GM19467 (cell line): ENCODE measurements at regions not wholly inside any gene's neighbourhood (a gene's known extent, or its start where the extent isn't known, plus 50 kb on each side); places are given as distances from the start of the nearest gene placed in this dataset.
A peak's percentile ranks its signal among the peaks of the same experiment; 100 is the strongest.

Experiments used
- ATAC-seq: cut with Tn5 transposase; IDR thresholded peaks from one replicate; pipeline ENCODE4 v1.9.1; 2021; ENCODE audit warnings: mild to moderate bottlenecking, moderate library complexity; ENCODE audit not compliant: unreplicated experiment

DNA sequence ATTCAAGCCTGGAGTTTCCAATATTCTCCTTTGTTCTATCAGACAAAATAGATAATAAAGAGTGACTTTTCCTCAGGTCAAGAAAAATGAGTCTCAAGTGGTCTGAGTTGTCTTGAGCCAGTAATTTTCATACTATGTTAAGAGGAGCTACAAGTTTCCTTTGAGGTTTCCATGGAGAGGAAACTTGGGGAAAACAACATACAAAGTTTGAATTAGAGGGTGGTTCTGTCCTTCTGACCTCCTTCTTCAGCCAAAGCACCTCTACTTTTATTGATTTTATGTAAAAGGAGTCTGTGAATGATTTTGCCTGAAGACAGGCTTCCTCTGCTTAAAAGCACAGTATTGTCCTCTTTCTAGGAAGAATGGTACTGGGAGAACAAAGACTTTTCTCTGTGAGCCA lies 497.2 kb upstream of the PKN2 start:
- no peak for ATAC-seq

DNA sequence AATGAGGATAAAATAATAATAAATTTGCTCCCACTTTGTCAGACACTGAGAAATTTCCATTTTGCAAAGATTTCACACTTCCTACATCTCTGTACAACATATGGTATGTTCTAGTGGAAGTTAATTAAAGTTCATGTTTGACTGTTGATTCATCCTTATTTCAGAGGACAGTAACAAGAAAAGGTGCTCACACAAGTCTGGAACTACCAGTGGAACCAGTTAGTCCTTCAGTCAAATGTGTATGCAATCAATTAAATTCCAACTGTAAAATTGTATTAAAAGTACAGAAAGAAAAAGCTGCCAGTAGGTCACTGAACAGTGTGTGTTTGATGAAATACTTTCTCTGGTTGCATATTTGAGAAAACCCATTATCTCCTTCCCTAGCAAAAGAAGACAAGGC lies 496.0 kb upstream of the PKN2 start:
- no peak for ATAC-seq

DNA sequence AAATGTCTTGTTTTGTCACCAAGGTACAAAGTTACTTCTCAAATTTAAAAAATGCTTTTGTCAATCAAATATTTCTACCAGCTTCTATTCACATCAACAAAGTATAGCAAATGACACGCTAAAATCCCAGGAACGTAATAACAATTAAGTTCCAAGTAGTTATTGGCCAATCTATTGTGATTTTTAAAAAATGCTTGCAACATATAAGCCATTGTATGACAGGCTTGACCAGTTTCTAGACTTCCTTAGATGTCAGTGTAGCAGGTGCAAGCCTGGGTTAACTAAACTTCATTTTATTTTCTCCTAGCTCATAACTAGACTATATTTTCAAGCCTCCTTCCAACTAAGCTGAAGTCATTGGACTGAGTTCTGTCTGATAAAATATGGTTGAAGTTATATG lies 494.5 kb upstream of the PKN2 start:
- no peak for ATAC-seq

DNA sequence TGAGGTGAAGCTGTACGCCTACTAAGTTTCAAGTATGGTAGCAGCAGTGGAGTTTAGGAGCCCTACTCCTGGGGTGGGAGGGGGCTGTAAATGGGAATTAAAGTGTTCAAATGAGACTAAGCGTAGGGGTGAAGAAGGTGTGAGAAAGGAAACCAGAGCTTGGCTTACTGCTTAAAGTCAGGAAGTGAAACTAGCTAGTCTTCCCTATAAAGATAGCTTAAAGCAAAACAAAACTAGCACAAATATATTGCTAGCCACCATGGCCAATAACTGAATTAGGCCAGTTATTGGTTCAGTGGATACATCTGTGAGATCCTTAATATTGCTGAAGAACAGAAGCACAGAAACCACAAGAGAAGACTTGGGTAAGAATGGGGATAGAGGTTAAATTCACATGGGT lies 492.2 kb upstream of the PKN2 start:
- peak; percentile 96 for ATAC-seq

DNA sequence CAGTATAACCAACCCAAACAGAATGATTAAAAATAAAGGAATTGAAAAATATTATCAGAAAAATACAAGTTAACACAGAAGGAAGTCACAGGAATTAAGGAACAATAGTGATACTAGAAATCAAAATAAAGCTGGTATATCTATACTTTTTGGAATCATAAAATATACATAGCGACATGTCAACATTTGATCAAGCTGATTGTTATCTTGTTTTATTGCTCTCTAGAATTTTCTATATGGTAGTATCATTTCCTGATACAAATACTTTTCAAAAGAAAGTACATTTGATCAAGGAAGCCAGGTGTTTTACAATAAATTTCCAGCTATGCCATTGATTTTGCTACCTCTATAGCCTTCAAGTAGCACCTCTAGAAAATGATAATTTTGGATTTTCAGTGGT lies 489.5 kb upstream of the PKN2 start:
- ATAC-seq, result no peak

DNA sequence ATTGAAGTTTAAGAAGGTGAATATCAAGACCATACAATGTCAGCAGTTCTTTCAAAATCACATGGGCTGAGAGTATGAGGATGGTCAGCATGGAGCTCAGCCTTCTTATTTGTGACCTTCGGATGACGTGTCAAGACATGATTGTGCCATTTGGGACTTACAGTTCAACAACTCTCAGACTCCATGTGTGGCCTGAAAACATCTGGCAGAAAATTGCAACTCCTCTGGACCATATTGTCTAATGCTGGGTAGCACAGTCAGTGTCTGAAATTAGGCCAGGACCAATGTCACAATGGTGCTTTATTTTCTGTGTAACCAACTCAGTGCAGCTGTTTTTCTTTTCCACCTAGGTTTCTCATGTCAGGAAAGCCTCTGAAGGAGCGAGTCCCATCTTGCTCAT lies 483.5 kb upstream of the PKN2 start:
- ATAC-seq, result no peak

DNA sequence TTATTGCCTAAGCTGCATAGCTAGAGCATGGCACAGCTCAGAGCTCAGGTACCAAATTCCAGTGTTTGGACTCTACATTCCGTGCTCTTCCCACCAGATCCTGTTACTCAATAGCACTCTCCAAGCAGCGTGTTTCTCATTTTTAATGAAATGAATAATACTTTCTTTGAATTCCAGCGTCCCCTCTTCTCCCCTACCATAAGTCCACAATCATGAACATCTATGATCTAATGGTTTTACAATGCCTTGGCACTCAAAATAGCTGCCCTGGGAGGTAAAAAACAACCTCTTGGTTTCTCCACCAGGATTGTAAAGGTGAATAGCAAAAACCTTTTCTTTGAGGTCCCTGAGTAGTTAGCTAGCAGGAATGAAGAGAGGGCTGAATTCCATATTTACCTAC lies 480.0 kb upstream of the PKN2 start:
- no peak for ATAC-seq

DNA sequence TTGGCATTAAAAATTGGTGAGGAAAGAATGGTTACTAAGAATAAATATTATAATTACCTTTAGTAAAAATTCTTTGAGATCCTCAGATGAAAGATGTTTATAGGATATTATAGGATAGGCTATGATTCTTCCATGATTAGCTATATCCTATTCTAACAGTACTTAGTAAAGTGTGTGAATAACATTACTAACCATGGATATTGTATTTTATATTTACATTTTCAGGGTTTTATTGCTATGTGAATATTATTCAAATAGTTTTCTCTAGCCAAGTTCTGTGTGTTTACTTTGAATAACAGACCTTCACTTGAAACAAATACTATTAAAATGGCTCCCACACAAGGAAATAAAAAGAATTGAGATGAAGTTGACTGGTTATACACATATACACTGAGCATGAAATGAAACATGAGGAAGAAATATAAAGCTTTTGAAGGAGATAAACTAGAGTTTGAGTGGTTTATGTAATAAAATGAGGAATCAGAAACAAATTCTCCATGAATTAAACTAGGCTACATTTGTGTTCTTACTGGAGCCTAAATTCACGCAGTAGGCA lies 479.4 kb upstream of the PKN2 start:
- ATAC-seq, result no peak

DNA sequence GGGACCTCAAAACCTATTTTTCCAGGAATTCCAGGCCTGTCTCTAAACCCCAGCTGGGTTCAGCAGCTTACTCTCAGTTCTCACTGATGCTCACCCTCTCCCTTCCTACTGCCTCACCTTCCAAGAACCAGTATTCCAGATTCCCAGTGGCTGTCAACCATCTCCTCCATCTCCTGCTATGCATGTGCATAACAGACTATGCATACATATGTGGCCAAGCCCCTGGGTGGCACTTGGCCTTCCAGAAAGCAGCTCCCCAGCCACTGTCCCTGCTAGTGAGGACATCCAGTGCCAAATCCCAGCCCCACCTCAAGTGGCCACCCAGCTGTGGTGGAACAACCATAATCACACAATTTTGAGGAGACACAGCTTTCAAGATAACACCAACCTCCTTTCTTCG lies 475.7 kb upstream of the PKN2 start:
- ATAC-seq, result no peak

DNA sequence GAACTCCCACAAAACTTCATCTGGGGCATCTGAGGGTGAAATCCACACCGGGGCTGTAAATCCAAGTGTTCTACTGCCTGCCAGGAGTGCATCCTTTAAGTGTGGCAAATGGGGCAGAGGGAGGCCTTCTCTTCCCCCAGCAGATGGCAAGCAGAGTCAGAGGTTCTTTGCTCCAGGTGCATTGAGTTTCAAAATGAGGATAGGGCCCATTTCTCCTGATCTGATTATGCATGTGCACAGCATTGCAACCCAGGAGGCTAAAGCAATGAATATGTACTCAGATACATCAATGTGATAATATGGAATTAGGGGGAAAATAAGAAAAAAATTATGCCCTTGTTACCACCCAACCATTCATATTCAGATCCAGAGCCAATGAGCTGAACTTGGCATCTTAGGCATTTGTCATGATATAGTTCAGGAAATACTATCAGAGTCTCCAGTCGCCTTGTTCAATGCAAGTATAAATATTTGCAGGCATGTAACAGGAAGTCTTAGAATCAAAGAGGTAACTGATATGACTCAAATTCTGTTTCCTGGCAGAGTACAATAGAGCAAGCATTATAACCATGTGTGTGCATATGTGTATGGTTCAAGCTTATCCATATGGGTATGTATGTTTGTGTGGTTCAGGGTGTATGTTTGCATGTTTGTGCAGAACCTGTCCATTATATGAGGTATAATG lies 473.8 kb upstream of the PKN2 start:
- ATAC-seq, result no peak

DNA sequence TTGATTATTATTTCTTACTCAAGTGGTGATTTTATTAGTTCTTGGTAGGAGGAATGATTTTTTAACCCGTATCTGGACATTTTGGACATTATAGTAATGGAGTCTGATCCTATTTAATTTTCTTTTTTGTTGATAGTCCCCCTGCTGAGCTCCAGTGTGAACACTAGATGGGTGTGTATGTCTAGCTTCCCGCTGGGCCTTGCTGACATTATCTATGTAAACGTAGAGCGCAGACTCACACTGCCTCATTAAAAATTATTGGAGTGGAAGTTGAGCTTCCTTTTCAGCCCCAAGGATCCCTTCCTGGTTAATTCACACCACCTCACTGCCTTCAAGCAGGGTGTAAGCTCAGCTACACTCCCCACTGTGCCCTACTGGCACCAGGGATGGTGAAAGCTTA lies 467.6 kb upstream of the PKN2 start:
- ATAC-seq, result no peak

DNA sequence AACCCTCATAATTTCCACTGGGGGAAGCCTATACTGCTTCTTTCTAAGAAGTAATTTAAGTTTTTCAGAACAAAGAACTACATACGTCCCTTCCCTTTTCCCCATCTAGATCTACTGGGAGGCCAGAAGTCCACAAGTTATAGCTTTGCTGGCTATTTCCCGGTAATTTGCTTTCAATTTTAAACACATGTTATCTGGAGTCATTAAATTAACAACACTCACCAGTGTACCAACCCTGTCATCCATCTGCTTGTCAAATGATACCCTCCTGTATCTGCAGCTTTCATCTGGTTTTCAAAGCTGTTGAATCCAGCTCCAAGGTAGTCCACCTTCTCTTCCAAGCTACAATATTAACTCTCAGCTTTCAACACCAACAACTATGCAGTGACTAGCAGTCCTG lies 466.7 kb upstream of the PKN2 start:
- ATAC-seq, result no peak

DNA sequence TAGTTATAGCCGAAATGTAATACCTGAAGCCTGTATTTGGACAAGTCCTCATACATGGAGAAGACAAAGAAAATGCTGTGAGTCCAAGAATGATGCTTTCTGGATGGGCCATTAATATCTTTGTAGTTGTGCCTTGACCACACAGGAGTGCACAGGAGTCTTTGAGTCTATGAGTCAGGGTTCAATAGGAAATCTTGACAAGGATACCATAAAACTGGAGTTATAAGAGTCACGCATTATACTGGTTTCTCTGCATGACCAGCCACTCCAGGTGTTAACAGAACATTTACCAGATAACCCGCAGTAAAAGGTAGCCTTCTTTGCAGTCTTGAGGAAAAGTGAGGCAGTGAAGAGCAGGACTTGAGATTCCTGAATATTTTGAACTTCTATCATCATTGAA lies 464.6 kb upstream of the PKN2 start:
- ATAC-seq, result no peak

DNA sequence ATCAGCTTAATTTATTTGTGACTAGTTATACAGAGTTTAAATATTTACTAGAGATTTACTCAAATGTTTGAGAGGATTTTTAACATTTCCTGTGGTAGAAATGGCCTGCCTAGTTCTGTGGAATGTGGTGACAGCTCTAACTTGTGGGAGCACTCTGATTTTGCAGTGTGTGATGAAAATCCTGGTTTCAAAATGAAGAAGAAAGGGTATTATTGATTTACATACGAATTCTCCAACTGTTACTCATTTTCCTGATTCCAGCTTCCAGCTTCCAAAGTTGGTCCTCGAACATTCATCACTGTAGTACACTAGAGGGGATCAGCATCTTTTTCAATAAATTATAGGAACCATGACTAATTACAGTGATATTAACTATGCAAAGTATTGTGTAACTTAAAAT lies 462.7 kb upstream of the PKN2 start:
- no peak for ATAC-seq

DNA sequence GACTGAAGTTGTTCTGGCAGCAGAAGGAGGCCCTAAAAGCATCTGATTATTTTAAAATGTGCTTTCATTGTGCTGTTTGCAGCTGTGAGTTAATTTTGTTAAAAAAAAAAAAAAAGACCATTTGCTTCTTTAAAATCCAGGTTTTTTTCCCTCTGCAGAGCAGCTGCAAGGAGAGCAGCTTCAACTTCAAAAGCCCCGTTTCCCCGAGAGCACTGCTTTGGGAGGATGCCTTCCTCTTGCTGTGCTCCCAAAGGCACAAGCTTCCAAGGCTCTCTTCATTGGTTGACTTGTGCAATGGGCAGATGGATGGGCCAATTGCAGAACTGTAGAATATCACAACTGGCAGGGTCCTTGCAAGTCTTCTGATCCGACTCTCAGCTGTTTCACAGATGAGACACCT lies 459.2 kb upstream of the PKN2 start:
- no peak for ATAC-seq

DNA sequence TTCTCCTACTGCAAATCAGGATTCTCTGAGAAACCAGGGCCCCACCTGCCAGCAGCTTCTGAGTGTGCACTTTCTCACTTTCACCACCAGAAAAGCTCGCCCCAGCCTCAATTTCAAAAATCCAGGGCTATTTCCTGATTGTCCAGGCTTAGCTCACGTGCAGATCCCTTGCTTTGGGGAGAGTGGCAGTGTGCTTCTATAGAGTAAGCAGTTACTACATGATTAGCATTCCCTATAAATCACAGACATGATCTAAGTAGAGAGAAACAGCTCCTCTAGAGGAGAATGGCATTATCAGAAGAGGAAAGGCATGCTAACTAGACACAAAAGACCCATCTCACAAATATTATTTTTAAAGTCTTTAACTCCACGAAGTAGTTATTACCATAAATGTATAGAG lies 456.0 kb upstream of the PKN2 start:
- no peak for ATAC-seq

DNA sequence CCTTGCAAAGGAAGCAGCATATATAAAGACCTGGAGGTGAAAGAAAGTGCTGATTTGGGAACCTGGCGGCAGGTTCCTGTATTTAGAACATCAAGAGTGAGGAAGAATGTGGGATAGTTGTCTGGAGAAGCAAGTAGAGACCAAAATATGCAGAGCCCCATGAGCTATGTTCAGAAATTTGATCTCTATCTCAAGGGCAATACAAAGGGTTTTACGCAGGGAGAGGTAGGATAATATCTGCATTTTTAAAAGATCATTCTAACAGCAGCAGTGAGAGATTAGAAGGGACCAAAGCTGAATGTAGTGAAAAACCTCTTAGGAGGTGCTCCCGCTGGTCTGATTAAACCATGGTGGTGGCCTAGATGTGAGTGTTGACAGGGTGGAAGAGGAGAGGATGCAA lies 453.9 kb upstream of the PKN2 start:
- no peak for ATAC-seq

DNA sequence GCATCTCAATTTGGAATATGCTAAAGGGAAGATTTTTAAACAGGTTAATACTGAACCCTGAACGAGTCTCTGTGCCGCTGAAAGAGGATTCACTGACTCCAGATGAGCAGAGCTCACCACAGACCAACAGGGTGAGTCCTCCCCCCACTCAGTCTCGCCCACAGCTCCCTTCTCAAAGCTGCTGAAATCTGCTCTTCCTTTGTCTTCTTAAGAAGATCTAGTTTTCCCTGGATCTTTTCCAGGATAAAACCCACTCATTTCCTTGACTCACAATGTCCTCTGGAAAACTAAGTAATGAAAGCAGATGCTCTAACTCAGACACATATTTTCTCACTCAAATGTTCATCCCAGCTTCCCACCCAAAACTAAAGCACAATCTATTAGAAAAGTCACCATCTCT lies 447.0 kb upstream of the PKN2 start:
- ATAC-seq, result no peak

DNA sequence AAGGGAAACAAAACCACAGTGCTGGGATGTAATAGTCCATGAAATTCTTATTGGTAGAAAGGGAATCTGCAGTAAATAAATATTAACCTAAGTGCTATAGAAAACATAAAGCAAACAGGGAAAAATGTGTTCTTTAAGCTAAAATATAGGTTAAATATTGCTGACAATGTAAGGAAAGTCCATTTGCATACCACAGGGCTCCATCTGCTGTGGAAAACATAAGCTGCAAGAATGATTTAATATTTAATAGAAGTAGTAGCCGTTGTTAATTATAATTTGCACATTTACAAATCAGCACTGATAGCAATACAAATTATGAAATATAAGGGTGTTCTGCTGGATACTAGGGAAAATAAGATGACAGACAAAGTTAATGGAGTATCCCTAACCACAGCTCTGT lies 444.9 kb upstream of the PKN2 start:
- no peak for ATAC-seq

DNA sequence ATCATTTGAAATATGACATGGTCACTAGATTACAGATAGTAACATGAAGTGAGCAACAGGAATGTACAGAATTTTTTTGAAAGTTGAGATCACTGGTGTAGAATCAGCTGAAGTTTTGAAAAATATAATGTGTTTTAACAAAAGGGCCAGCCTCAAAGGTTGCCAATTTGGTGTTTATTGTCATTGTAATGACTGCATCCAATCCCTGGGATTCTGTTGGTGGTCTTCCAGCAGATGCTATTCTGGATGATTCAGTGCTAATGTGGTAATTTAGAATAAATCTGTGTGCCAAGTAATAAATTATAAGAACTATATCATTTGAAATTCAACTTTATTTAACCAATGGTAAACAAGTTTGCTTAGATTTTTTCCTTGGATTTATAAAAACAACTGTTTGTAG lies 436.4 kb upstream of the PKN2 start:
- no peak for ATAC-seq

DNA sequence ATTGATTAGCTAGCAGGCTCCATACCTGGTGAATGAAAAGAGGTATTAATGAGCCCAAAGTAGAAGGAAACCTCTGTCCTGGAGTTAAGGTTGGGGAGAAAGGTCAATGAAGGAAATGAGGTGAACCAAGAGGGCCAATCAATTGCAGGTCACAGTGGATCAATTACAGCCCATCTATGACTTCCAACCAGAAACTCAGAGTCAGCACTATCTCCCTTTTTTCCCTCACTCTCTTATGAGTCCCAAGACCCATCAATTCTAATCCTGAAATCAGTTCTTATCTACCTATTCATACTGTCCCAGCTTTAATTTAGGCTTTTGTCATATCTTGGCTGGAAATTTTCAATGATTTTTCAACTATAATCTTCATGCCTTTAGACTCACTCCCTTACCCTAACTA lies 433.2 kb upstream of the PKN2 start:
- no peak for ATAC-seq

DNA sequence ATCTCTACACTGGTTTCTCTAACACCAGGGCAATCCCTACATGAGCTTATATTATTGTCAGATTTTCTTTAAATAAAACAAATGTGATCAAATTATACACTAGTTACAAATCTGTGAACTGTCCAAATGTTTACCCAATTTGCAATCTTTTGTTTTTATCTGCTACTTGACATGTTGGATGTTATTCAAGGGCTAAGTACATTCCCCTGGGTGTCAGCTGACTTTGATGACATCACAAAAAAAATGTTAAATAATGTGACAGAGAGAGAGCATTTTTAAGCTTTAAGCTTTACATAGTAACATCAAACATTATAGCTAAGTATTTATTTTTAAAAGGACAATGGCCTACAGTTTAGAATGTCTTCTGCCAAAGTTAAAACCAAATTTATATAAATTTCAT lies 431.3 kb upstream of the PKN2 start:
- ATAC-seq, result no peak

DNA sequence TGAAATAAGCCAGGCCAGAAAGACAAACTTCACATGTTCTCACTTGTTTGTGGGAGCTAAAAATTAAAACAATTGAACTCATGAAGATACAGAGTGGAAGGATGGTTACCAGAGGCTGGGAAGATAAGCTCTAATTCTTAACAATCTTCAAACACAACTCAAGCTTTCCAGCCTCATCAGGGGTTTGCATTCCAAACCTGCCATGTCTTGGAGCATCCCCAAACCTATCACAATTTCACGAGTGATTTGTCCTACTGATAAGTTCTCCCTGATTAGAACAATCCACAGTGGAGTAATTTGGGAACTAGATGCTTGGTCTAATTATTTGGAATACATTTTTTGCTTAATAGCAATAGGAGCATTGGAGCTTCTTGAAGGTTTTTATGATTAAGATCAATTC lies 418.5 kb upstream of the PKN2 start:
- ATAC-seq, result no peak
